Endothelial cell of umbilical vein (primary cell): ENCODE measurements at regions not wholly inside any gene's neighbourhood (a gene's known extent, or its start where the extent isn't known, plus 50 kb on each side); places are given as distances from the start of the nearest gene placed in this dataset.

Source experiments
- BruUV-seq: library from RNA; stranded (reverse); fragments of 400-500 nt; replicated peaks from 2 replicates; lab custom pipeline; 2021; lab: Mats Ljungman, UMichigan
- CTCF ChIA-PET: fragments of 300-600, 350-600 bp; sonication (Branson Sonifier 250); formaldehyde crosslinking; loops from one replicate; lab custom pipeline; 2021; ENCODE audit warnings: antibody characterized with exemption, inconsistent platforms; lab: Charles Lee
- POLR2A ChIA-PET: fragments of 300-600, 350-600 bp; sonication (Branson Sonifier 250); formaldehyde crosslinking; loops from one replicate; lab custom pipeline; 2021; ENCODE audit warnings: antibody characterized with exemption, inconsistent platforms; lab: Charles Lee
- DNase-seq: peaks from one replicate; pipeline ENCODE4 v3.0.0-alpha.2; 2011; ENCODE audit warnings: low read depth, low spot score
- FAIRE-seq: peaks from 2 replicates; lab custom pipeline; 2011; peaks lifted over from hg19 to GRCh38; lab: Jason Lieb, UNC
- H2AFZ ChIP-seq: 2 replicates; pipeline ENCODE4 v1.6.0; 2012; ENCODE audit warnings: low read depth, low read length, control low read depth, inconsistent platforms
- H3K27ac ChIP-seq: 2 replicates; pipeline ENCODE4 v1.5.1; 2011; ENCODE audit warnings: low read depth, mild to moderate bottlenecking, control low read depth, low read length, moderate library complexity; ENCODE audit not compliant: insufficient read depth
- H3K27me3 ChIP-seq, 2 experiments: 2 replicates each; pipeline versions ENCODE4 v1.6.0 to v1.6.1; 2011; ENCODE audit warnings: low read length in 2 of 2, mixed read lengths in 1 of 2; ENCODE audit not compliant: control insufficient read depth in 2 of 2, insufficient read depth in 2 of 2
- H3K36me3 ChIP-seq, 2 experiments: 2 replicates in 1 of 2; 3 replicates in 1 of 2; pipeline ENCODE4 v1.5.1; 2011; ENCODE audit warnings: low read length in 2 of 2, mild to moderate bottlenecking in 1 of 2, moderate library complexity in 1 of 2; ENCODE audit not compliant: control insufficient read depth in 2 of 2, insufficient read depth in 2 of 2; ENCODE audit errors: extremely low read depth in 1 of 2
- H3K4me1 ChIP-seq: 3 replicates; pipeline ENCODE4 v1.5.1; 2011; ENCODE audit warnings: mild to moderate bottlenecking, low read length; ENCODE audit not compliant: control insufficient read depth, insufficient read depth; ENCODE audit errors: extremely low read depth
- H3K4me2 ChIP-seq: 2 replicates; pipeline ENCODE4 v1.6.1; 2011; ENCODE audit warnings: low read length, control low read depth, mixed read lengths; ENCODE audit not compliant: insufficient read depth
- H3K4me3 ChIP-seq, 3 experiments: fragments of 200-600 bp in 1 of 3; sonication (generic), shearing (Covaris generic) in 1 of 3; replicated peaks in 1 of 3; 2 replicates each; pipeline ENCODE4 v1.5.1; 2011 to 2016; ENCODE audit warnings: control low read depth in 3 of 3, low read length in 3 of 3, mild to moderate bottlenecking in 2 of 3, inconsistent platforms in 1 of 3, low read depth in 1 of 3, moderate library complexity in 1 of 3; ENCODE audit not compliant: insufficient read depth in 1 of 3
- H3K79me2 ChIP-seq: 2 replicates; pipeline ENCODE4 v1.6.0; 2012; ENCODE audit warnings: low read length, inconsistent platforms; ENCODE audit not compliant: control insufficient read depth, insufficient read depth
- H3K9ac ChIP-seq: replicated peaks from 2 replicates; pipeline ENCODE3; 2011; ENCODE audit warnings: low read length, control low read depth; ENCODE audit not compliant: insufficient read depth; ENCODE audit errors: extremely low read depth
- H3K9me1 ChIP-seq: replicated peaks from 3 replicates; pipeline ENCODE4 v1.6.0; 2011; ENCODE audit warnings: mild to moderate bottlenecking, low read length; ENCODE audit not compliant: control insufficient read depth, insufficient read depth; ENCODE audit errors: extremely low read depth
- H3K9me3 ChIP-seq: replicated peaks from 2 replicates; pipeline ENCODE4 v1.5.1; 2012; ENCODE audit warnings: low read length, inconsistent platforms; ENCODE audit not compliant: control insufficient read depth, insufficient read depth
- H4K20me1 ChIP-seq: replicated peaks from 2 replicates; pipeline ENCODE3; 2011; ENCODE audit warnings: mild to moderate bottlenecking, low read length; ENCODE audit not compliant: control insufficient read depth, insufficient read depth; ENCODE audit errors: extremely low read depth
- FOS ChIP-seq: IDR thresholded peaks from 2 replicates; pipeline ENCODE4 v1.6.1; 2011; ENCODE audit warnings: mild to moderate bottlenecking, low read length, moderate library complexity, borderline replicate concordance; ENCODE audit not compliant: insufficient read depth
- POLR2AphosphoS5 ChIP-seq: IDR thresholded peaks from 2 replicates; pipeline ENCODE4 v1.6.1; 2012; ENCODE audit warnings: low read depth, mild to moderate bottlenecking, control low read depth, low read length, moderate library complexity; ENCODE audit not compliant: insufficient read depth
- dilution Hi-C: fragments of 300-500 bp; cut with MboI; formaldehyde crosslinking; loops from one replicate; pipeline ENCODE4 v1.15.0; 2019; ENCODE audit warnings: low sequenced_read_pairs; ENCODE audit not compliant: extremely low pct_ligation_motif_present
- intact Hi-C: fragments of 100-400 bp; cut with micrococcal nuclease; formaldehyde crosslinking; loops from one replicate; pipeline ENCODE4 v1.10.0; 2022
- TF ChIP-seq, protein P1 (sequence below): IDR thresholded peaks from 2 replicates; pipeline ENCODE4 v1.6.1; 2011; ENCODE audit not compliant: insufficient read depth, insufficient read length

DNA sequence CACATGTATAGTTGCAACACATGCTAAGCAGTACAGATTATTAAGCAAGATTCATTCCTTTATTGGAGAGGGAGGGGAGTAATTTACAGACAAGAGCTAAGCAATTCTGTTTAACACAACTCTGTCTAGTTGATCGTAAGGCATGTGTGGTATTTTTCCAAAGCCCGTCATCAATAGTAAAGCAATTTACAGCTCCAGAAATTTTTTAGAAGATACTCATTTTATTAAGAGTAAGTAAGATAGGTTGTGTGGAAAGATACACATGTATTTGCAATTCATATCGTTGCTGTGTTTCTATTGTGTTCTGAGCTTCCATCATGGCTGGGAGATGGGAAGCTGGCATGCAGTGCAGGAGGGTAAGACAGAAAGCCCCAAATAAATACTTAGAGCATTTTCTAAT is 289.2 kb upstream of the TMEM161B start:
- H3K79me2 ChIP-seq: no peaks in the 10 kb centered on the region
- BruUV-seq: no TSS peak
- intact Hi-C loops (no loop called here), dilution Hi-C loops (no loop called here)
- no peak overlapping the region for H3K4me3 ChIP-seq
- no peak overlapping the region for H3K27ac ChIP-seq
- no peak overlapping the region for H2AFZ ChIP-seq
- no peak overlapping the region for H3K9ac ChIP-seq
- DNase-seq: no peak
- POLR2A ChIA-PET: no interaction called here
- no peaks in the 10 kb centered on the region for H3K4me1 ChIP-seq
- H3K27me3 ChIP-seq: no peaks in the 10 kb centered on the region
- H3K9me3 ChIP-seq: no peaks in the 10 kb centered on the region
- no peaks in the 10 kb centered on the region for H3K9me1 ChIP-seq
- no peaks in the 10 kb centered on the region for H4K20me1 ChIP-seq
- TF ChIP-seq, protein P1, sequence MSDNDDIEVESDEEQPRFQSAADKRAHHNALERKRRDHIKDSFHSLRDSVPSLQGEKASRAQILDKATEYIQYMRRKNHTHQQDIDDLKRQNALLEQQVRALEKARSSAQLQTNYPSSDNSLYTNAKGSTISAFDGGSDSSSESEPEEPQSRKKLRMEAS: no peak
- FAIRE-seq: no peak
- H3K36me3 ChIP-seq: no peaks in the 10 kb centered on the region
- CTCF ChIA-PET: no interaction called here
- H3K4me2 ChIP-seq: no peak overlapping the region

DNA sequence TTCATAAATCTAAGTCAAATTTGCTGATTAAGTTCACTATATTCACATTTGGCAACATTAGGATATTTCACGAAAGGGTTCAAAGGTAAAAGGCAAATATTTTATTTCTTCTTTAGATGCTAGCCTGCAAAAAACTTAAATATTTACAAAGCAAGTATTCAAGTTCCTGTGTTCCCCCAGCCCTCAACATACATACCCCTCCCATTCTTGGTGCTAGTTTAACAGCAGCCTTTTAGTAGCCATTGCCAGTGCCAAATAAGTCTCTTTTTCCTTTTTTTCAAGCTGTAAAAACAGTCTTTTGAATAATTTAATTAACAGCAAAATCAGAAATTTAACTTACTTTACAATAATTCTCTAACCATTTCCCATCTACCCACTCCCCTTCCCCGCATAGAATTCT is 288.5 kb upstream of the TMEM161B start:
- intact Hi-C loops: no loop called here
- BruUV-seq: no TSS peak
- no peak overlapping the region for H2AFZ ChIP-seq
- no peak overlapping the region for H3K4me3 ChIP-seq
- ChIA-PET CTCF (no interaction called here), POLR2A (no interaction called here)
- FAIRE-seq (no peak), DNase-seq (no peak)
- H3K9me3 ChIP-seq: no peaks in the 10 kb centered on the region
- dilution Hi-C loops: no loop called here
- no peaks in the 10 kb centered on the region for H3K27me3 ChIP-seq
- no peak overlapping the region for H3K27ac ChIP-seq
- H3K9me1 ChIP-seq: no peaks in the 10 kb centered on the region
- H3K9ac ChIP-seq: no peak overlapping the region
- H4K20me1 ChIP-seq: no peaks in the 10 kb centered on the region
- H3K36me3 ChIP-seq: no peaks in the 10 kb centered on the region
- H3K79me2 ChIP-seq: no peaks in the 10 kb centered on the region
- TF ChIP-seq, protein P1: no peak
- TF ChIP-seq POLR2AphosphoS5 (no peak), FOS (no peak)
- no peak overlapping the region for H3K4me2 ChIP-seq
- H3K4me1 ChIP-seq: no peaks in the 10 kb centered on the region
